CD14-positive monocyte (primary cell): ENCODE measurements at regions not wholly inside any gene's neighbourhood (a gene's known extent, or its start where the extent isn't known, plus 50 kb on each side); places are given as distances from the start of the nearest gene placed in this dataset.

Source experiments
- DNase-seq, 3 donors: peaks; one replicate each; pipeline ENCODE4 v3.0.0-alpha.2; 2011 to 2022
- H2AFZ ChIP-seq: 2 replicates; pipeline ENCODE4 v1.6.0; 2012; ENCODE audit warnings: mild to moderate bottlenecking, low read depth, low read length, inconsistent platforms; ENCODE audit not compliant: insufficient read depth, poor library complexity, severe bottlenecking
- H3K27ac ChIP-seq, 2 donors: 1 replicate in 1 of 2; 2 replicates in 1 of 2; pipeline ENCODE4 v1.5.1; 2012 to 2013; ENCODE audit warnings: low read length in 2 of 2, control low read depth in 1 of 2, inconsistent platforms in 1 of 2, low read depth in 1 of 2, mild to moderate bottlenecking in 1 of 2
- H3K27me3 ChIP-seq, 2 donors: one replicate each; pipeline versions ENCODE4 v1.6.0 to v1.6.1; 2011 to 2013; ENCODE audit warnings: low read length in 2 of 2; ENCODE audit not compliant: control insufficient read depth in 2 of 2, insufficient read depth in 2 of 2
- H3K36me3 ChIP-seq, 2 donors: replicated peaks in 1 of 2; 1 replicate in 1 of 2; 2 replicates in 1 of 2; pipeline versions ENCODE4 v1.5.1 to v1.6.1; 2012 to 2013; ENCODE audit warnings: low read length in 2 of 2, control low read depth in 1 of 2, inconsistent platforms in 1 of 2, mild to moderate bottlenecking in 1 of 2; ENCODE audit not compliant: insufficient read depth in 2 of 2, control insufficient read depth in 1 of 2
- H3K4me1 ChIP-seq, 2 donors: 1 replicate in 1 of 2; 2 replicates in 1 of 2; pipeline versions ENCODE4 v1.5.1 to v1.6.1; 2012 to 2013; ENCODE audit warnings: low read length in 2 of 2, control low read depth in 1 of 2, inconsistent platforms in 1 of 2, mild to moderate bottlenecking in 1 of 2, moderate library complexity in 1 of 2; ENCODE audit not compliant: insufficient read depth in 2 of 2, control insufficient read depth in 1 of 2
- H3K4me2 ChIP-seq: replicated peaks from 2 replicates; pipeline ENCODE3; 2012; ENCODE audit warnings: low read length, moderate library complexity, mild to moderate bottlenecking; ENCODE audit not compliant: poor library complexity, severe bottlenecking; ENCODE audit errors: extremely low read depth
- H3K4me3 ChIP-seq, 3 experiments: fragments of 200-600 bp in 1 of 3; sonication (generic) in 1 of 3; replicated peaks in 1 of 3; 1 replicate in 2 of 3; 2 replicates in 1 of 3; pipeline ENCODE4 v1.5.1; 2011 to 2013; ENCODE audit warnings: low read length in 3 of 3, mild to moderate bottlenecking in 3 of 3, control low read depth in 2 of 3, low read depth in 2 of 3, inconsistent platforms in 1 of 3, moderate library complexity in 1 of 3
- H3K79me2 ChIP-seq: 2 replicates; pipeline ENCODE4 v1.6.0; 2012; ENCODE audit warnings: mild to moderate bottlenecking, control low read depth, inconsistent platforms, low read length, moderate library complexity; ENCODE audit not compliant: insufficient read depth
- H3K9ac ChIP-seq: 2 replicates; pipeline ENCODE4 v1.6.0; 2017; ENCODE audit warnings: low read length, mild to moderate bottlenecking; ENCODE audit not compliant: insufficient read depth, poor library complexity, severe bottlenecking
- H3K9me3 ChIP-seq, 2 donors: replicated peaks in 1 of 2; 1 replicate in 1 of 2; 2 replicates in 1 of 2; pipeline versions ENCODE4 v1.5.1 to v1.6.1; 2012 to 2013; ENCODE audit warnings: low read length in 2 of 2, control low read depth in 1 of 2; ENCODE audit not compliant: control insufficient read depth in 1 of 2, insufficient read depth in 1 of 2
- H4K20me1 ChIP-seq: 2 replicates; pipeline ENCODE4 v1.6.0; 2012; ENCODE audit warnings: mild to moderate bottlenecking, low read length, control low read depth, moderate library complexity; ENCODE audit not compliant: insufficient read depth
- H3K27ac Mint-ChIP-seq, 7 donors: one replicate each; pipeline ENCODE4 v1.8.0; 2020; ENCODE audit warnings: mild to moderate bottlenecking in 7 of 7, mixed read lengths in 7 of 7, moderate library complexity in 6 of 7, inconsistent platforms in 2 of 7
- H3K27me3 Mint-ChIP-seq, 3 donors: one replicate each; pipeline ENCODE4 v1.8.0; 2021 to 2022; ENCODE audit warnings: low read depth in 3 of 3, mild to moderate bottlenecking in 3 of 3, mixed read lengths in 3 of 3, moderate library complexity in 3 of 3, inconsistent platforms in 1 of 3
- H3K36me3 Mint-ChIP-seq, 2 donors: one replicate each; pipeline ENCODE4 v1.8.0; 2020; ENCODE audit warnings: mixed read lengths in 2 of 2, inconsistent platforms in 1 of 2, mild to moderate bottlenecking in 1 of 2
- H3K4me1 Mint-ChIP-seq: one replicate; pipeline ENCODE4 v1.8.0; 2020; ENCODE audit warnings: mild to moderate bottlenecking, mixed read lengths
- H3K4me3 Mint-ChIP-seq, 2 donors: one replicate each; pipeline ENCODE4 v1.8.0; 2020; ENCODE audit warnings: mild to moderate bottlenecking in 2 of 2, mixed read lengths in 2 of 2, moderate library complexity in 1 of 2
- H3K9me3 Mint-ChIP-seq, 7 donors: one replicate each; pipeline ENCODE4 v1.8.0; 2020 to 2022; ENCODE audit warnings: mixed read lengths in 7 of 7, mild to moderate bottlenecking in 6 of 7, moderate library complexity in 6 of 7, inconsistent platforms in 2 of 7
- intact Hi-C, 2 donors: fragments of 100-400 bp; cut with micrococcal nuclease; formaldehyde crosslinking; loops; one replicate each; pipeline versions ENCODE4 v1.15.0 to v1.15.1; 2023
- TF ChIP-seq, protein P1 (sequence below): fragments of 200-600 bp; IDR thresholded peaks from one replicate; pipeline ENCODE4 v1.8.0; 2022; ENCODE audit warnings: antibody characterized with exemption, mild to moderate bottlenecking

DNA sequence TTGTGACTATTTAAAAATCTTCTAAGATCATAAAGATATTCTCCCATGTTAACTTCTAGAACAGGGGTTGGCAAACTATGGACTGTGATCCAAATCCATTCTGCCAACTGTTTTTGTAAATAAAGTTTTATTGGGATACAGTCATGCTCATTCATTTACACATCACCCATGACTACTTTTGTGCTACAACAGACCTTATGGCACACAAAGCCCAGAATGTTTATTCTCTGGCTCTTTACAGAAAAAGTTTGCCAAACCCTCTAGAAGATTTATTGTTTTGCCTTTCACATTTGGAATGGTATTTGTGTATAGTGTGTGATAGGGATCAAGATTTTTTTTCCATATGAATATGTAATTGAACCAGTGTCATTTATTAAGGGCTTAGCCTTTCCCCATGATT lies 341.7 kb downstream of the CD83 start:
- Histone ChIP-seq H3K4me3 (no peak overlapping the region), H3K36me3 (no peaks in the 10 kb centered on the region), H3K4me2 (no peak overlapping the region), H2AFZ (no peak overlapping the region), H3K79me2 (no peaks in the 10 kb centered on the region), H3K27ac (no peak overlapping the region), H3K27me3 (no peaks in the 10 kb centered on the region), H3K9me3 (no peaks in the 10 kb centered on the region), H3K9ac (no peak overlapping the region), H3K4me1 (no peaks in the 10 kb centered on the region), H4K20me1 (no peaks in the 10 kb centered on the region)
- Mint-ChIP-seq H3K27me3 (peaks cover 0 to 4% (median 2%) of the 10 kb centered on the region in 3 donors), H3K27ac (no peak overlapping the region), H3K4me1 (peaks cover 15% of the 10 kb centered on the region), H3K36me3 (no peaks in the 10 kb centered on the region), H3K4me3 (no peak overlapping the region), H3K9me3 (peaks cover 0 to 3% (median 0%) of the 10 kb centered on the region in 7 donors)
- TF ChIP-seq, protein P1, sequence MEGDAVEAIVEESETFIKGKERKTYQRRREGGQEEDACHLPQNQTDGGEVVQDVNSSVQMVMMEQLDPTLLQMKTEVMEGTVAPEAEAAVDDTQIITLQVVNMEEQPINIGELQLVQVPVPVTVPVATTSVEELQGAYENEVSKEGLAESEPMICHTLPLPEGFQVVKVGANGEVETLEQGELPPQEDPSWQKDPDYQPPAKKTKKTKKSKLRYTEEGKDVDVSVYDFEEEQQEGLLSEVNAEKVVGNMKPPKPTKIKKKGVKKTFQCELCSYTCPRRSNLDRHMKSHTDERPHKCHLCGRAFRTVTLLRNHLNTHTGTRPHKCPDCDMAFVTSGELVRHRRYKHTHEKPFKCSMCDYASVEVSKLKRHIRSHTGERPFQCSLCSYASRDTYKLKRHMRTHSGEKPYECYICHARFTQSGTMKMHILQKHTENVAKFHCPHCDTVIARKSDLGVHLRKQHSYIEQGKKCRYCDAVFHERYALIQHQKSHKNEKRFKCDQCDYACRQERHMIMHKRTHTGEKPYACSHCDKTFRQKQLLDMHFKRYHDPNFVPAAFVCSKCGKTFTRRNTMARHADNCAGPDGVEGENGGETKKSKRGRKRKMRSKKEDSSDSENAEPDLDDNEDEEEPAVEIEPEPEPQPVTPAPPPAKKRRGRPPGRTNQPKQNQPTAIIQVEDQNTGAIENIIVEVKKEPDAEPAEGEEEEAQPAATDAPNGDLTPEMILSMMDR = no peak
- no peak for DNase-seq
- intact Hi-C loops = no loop called here

DNA sequence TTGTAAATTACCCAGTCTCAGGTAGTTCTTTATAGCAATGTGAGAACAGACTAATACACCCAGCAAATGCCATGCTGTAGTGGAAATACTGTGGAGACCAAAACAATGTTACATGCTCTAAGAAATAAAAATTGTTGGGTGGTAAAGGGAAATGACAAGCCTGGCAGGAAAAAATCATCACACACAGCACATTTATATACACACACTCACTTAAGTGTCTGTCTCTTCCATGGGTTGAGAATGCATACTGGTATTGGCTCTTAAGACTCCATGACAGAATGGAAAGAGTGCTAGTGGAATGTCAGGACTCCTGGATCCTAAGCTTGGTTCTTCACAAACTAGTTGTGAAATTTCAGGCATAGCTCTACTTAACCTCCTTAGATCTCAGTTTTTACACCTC lies 343.0 kb downstream of the CD83 start:
- Mint-ChIP-seq H3K27me3 (peaks cover 0 to 4% (median 2%) of the 10 kb centered on the region in 3 donors), H3K4me3 (no peak overlapping the region), H3K36me3 (no peaks in the 10 kb centered on the region), H3K27ac (peak overlapping the region in 1 of 7 donors; percentile 6), H3K4me1 (peaks cover 15% of the 10 kb centered on the region), H3K9me3 (peaks cover 0 to 7% (median 0%) of the 10 kb centered on the region in 7 donors)
- no peak for DNase-seq
- Histone ChIP-seq H3K4me3 (no peak overlapping the region), H2AFZ (no peak overlapping the region), H3K27me3 (no peaks in the 10 kb centered on the region), H3K9me3 (no peaks in the 10 kb centered on the region), H4K20me1 (no peaks in the 10 kb centered on the region), H3K79me2 (no peaks in the 10 kb centered on the region), H3K4me2 (no peak overlapping the region), H3K36me3 (no peaks in the 10 kb centered on the region), H3K4me1 (no peaks in the 10 kb centered on the region), H3K9ac (no peak overlapping the region), H3K27ac (no peak overlapping the region)
- TF ChIP-seq, protein P1 = no peak
- intact Hi-C loops = no loop called here
